SK-N-SH (cell line): ENCODE measurements at regions not wholly inside any gene's neighbourhood (a gene's known extent, or its start where the extent isn't known, plus 50 kb on each side); places are given as distances from the start of the nearest gene placed in this dataset.

ENCODE experiments used
- CHD2 ChIP-seq: fragments of 150-350 bp; IDR thresholded peaks from 2 replicates; pipeline ENCODE4 v1.6.1; 2018; ENCODE audit warnings: low read length; ENCODE audit not compliant: partially characterized antibody
- CTCF ChIP-seq: fragments of 200-600 bp; sonication (generic); IDR thresholded peaks from 2 replicates; pipeline ENCODE4 v1.6.1; 2017; ENCODE audit warnings: antibody characterized with exemption, mild to moderate bottlenecking, moderate library complexity
- EZH2phosphoT487 ChIP-seq: fragments of 200-600 bp; sonication (generic); IDR thresholded peaks from 2 replicates; pipeline ENCODE4 v1.6.1; 2017; ENCODE audit warnings: low read depth, mixed run types, mild to moderate bottlenecking, antibody characterized with exemption, moderate library complexity, borderline replicate concordance
- IRF3 ChIP-seq: fragments of 150-350 bp; IDR thresholded peaks from 2 replicates; pipeline ENCODE4 v1.6.1; 2016; ENCODE audit warnings: mild to moderate bottlenecking, low read depth, low read length
- MXI1 ChIP-seq: IDR thresholded peaks from 2 replicates; pipeline ENCODE4 v1.6.1; 2012; ENCODE audit warnings: mild to moderate bottlenecking, low read depth, low read length, improper control_type of control experiment
- POLR2AphosphoS5 ChIP-seq: IDR thresholded peaks from 2 replicates; pipeline ENCODE4 v1.6.1; 2012; ENCODE audit warnings: low read depth, low read length
- RAD21 ChIP-seq: IDR thresholded peaks from 2 replicates; pipeline ENCODE4 v1.6.1; 2012; ENCODE audit warnings: mild to moderate bottlenecking, low read length
- TAF1 ChIP-seq: IDR thresholded peaks from 2 replicates; pipeline ENCODE4 v1.6.1; 2012; ENCODE audit warnings: low read depth, mild to moderate bottlenecking, low read length, moderate library complexity, borderline replicate concordance
- TEAD4 ChIP-seq: IDR thresholded peaks from 2 replicates; pipeline ENCODE4 v1.4.0; 2012; ENCODE audit warnings: mild to moderate bottlenecking, borderline replicate concordance; ENCODE audit not compliant: insufficient read depth
- USF1 ChIP-seq: IDR thresholded peaks from 2 replicates; pipeline ENCODE4 v1.4.0; 2012; ENCODE audit warnings: low read depth, borderline replicate concordance
- USF2 ChIP-seq: fragments of 150-350 bp; IDR thresholded peaks from 2 replicates; pipeline ENCODE4 v1.6.1; 2017; ENCODE audit warnings: antibody characterized with exemption, low read length, low read depth, borderline replicate concordance
- YY1 ChIP-seq: IDR thresholded peaks from 2 replicates; pipeline ENCODE4 v1.4.0; 2012; ENCODE audit warnings: low read depth, mild to moderate bottlenecking
- ZBTB33 ChIP-seq: IDR thresholded peaks from 2 replicates; pipeline ENCODE4 v1.4.0; 2012; ENCODE audit warnings: low read depth, borderline replicate concordance

GRCh38 chr1:196071447-196071846, 536.8 kb downstream of the KCNT2 start:
- TF ChIP-seq CTCF (no peak), IRF3 (no peak), EZH2phosphoT487 (no peak), RAD21 (no peak), POLR2AphosphoS5 (no peak), MXI1 (no peak), CHD2 (no peak), TEAD4 (no peak), YY1 (no peak), USF2 (no peak), TAF1 (no peak), USF1 (no peak), ZBTB33 (no peak)
